ENCODE measurements at regions not wholly inside any gene's neighbourhood (a gene's known extent, or its start where the extent isn't known, plus 50 kb on each side); places are given as distances from the start of the nearest gene placed in this dataset.

DNA sequence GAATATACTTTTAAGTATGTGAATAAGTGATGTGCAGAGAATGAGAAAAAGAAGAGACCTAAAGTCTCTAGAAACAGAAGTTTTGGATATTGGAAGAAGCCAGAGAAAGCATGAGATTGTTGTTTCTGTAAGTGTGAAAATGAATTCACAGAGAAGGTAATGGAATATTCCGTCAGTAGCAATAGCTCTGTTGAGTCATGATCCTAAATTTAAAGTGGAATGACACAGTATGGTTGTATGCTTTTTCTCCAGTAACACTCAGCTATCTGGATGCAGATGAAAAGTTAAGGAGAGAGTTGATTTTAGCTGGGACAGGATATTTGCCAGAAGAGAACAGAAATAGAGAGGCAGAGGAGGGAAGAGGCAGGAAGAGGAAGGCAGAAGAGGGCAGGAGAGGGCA is 1166.3 kb downstream of the GALC start:
- TF ChIP-seq, protein P1, sequence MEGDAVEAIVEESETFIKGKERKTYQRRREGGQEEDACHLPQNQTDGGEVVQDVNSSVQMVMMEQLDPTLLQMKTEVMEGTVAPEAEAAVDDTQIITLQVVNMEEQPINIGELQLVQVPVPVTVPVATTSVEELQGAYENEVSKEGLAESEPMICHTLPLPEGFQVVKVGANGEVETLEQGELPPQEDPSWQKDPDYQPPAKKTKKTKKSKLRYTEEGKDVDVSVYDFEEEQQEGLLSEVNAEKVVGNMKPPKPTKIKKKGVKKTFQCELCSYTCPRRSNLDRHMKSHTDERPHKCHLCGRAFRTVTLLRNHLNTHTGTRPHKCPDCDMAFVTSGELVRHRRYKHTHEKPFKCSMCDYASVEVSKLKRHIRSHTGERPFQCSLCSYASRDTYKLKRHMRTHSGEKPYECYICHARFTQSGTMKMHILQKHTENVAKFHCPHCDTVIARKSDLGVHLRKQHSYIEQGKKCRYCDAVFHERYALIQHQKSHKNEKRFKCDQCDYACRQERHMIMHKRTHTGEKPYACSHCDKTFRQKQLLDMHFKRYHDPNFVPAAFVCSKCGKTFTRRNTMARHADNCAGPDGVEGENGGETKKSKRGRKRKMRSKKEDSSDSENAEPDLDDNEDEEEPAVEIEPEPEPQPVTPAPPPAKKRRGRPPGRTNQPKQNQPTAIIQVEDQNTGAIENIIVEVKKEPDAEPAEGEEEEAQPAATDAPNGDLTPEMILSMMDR (IDR thresholded peaks at IDR 0.05; ENCODE audit: borderline replicate concordance, extremely low read depth, low read length, poor library complexity, severe bottlenecking): no peak
- no peak for TF ChIP-seq EZH2 (IDR thresholded peaks at IDR 0.05; ENCODE audit: borderline replicate concordance, low read depth, low read length, severe bottlenecking)
